SK-N-SH (cell line): ENCODE measurements at regions not wholly inside any gene's neighbourhood (a gene's known extent, or its start where the extent isn't known, plus 50 kb on each side); places are given as distances from the start of the nearest gene placed in this dataset.

Experiments used
- CTCF ChIA-PET: fragments of 300-600, 350-600 bp; formaldehyde crosslinking; extraction: SDS; loops from one replicate; lab custom pipeline; 2021; lab: Yijun Ruan, JAX
- POLR2A ChIA-PET: fragments of 350-600 bp; sonication (Branson Sonifier 250); formaldehyde crosslinking; extraction: SDS; loops from one replicate; lab custom pipeline; 2020; ENCODE audit warnings: antibody characterized with exemption, inconsistent platforms; lab: Yijun Ruan, JAX
- DNase-seq: peaks from one replicate; pipeline ENCODE4 v3.0.0; 2012
- H2AFZ ChIP-seq: fragments of 200-600 bp; sonication (generic); 2 replicates; pipeline ENCODE4 v1.8.1; 2016; ENCODE audit warnings: antibody characterized with exemption, mild to moderate bottlenecking, low read depth
- H3F3A ChIP-seq: fragments of 200-600 bp; sonication (generic); replicated peaks from 2 replicates; pipeline ENCODE3; 2016; ENCODE audit warnings: antibody characterized with exemption, mild to moderate bottlenecking; ENCODE audit not compliant: insufficient read depth
- H3K27ac ChIP-seq, 2 experiments: fragments of 200-500 bp in 1 of 2; fragments of 200-600 bp in 1 of 2; sonication (Bioruptor generic) in 1 of 2; sonication (generic), shearing (Covaris generic) in 1 of 2; 2 replicates each; pipeline versions ENCODE4 v1.5.1 to v1.6.1; 2014 to 2016; ENCODE audit warnings: low read depth in 2 of 2, inconsistent platforms in 1 of 2, low read length in 1 of 2, mild to moderate bottlenecking in 1 of 2, mixed read lengths in 1 of 2
- H3K27me3 ChIP-seq: fragments of 200-600 bp; sonication (generic), shearing (Covaris generic); 2 replicates; pipeline ENCODE4 v1.6.1; 2016; ENCODE audit warnings: mixed run types; ENCODE audit not compliant: insufficient read depth
- H3K36me3 ChIP-seq, 2 experiments: fragments of 200-500 bp in 1 of 2; fragments of 200-600 bp in 1 of 2; sonication (Bioruptor generic) in 1 of 2; sonication (generic) in 1 of 2; replicated peaks in 1 of 2; 2 replicates each; pipeline versions ENCODE3 to v1.5.1; 2014 to 2016; ENCODE audit warnings: low read length in 1 of 2, mild to moderate bottlenecking in 1 of 2; ENCODE audit not compliant: insufficient read depth in 2 of 2, control insufficient read depth in 1 of 2
- H3K4me1 ChIP-seq, 2 experiments: fragments of 200-500 bp in 1 of 2; fragments of 200-600 bp in 1 of 2; sonication (Bioruptor generic) in 1 of 2; sonication (generic), shearing (Covaris generic) in 1 of 2; 2 replicates each; pipeline versions ENCODE4 v1.5.1 to v1.6.1; 2014 to 2016; ENCODE audit warnings: low read depth in 1 of 2, low read length in 1 of 2, mixed run types in 1 of 2; ENCODE audit not compliant: insufficient read depth in 2 of 2, control insufficient read depth in 1 of 2
- H3K4me2 ChIP-seq: fragments of 200-600 bp; sonication (generic), shearing (Covaris generic); 2 replicates; pipeline ENCODE4 v1.6.1; 2017; ENCODE audit warnings: mixed run types
- H3K4me3 ChIP-seq, 2 experiments: fragments of 200-500 bp in 1 of 2; fragments of 200-600 bp in 1 of 2; sonication (Bioruptor generic) in 1 of 2; sonication (generic), shearing (Covaris generic) in 1 of 2; 2 replicates each; pipeline versions ENCODE4 v1.5.1 to v1.8.1; 2014 to 2016; ENCODE audit warnings: low read depth in 2 of 2, inconsistent platforms in 1 of 2, low read length in 1 of 2, mild to moderate bottlenecking in 1 of 2, mixed read lengths in 1 of 2, moderate library complexity in 1 of 2
- H3K79me2 ChIP-seq: fragments of 200-600 bp; sonication (generic); 2 replicates; pipeline ENCODE4 v1.8.1; 2017; ENCODE audit warnings: mild to moderate bottlenecking; ENCODE audit not compliant: insufficient read depth
- H3K9ac ChIP-seq: fragments of 200-600 bp; sonication (generic); 2 replicates; pipeline ENCODE4 v1.6.1; 2017; ENCODE audit warnings: mixed run types
- H3K9me2 ChIP-seq: fragments of 200-600 bp; sonication (generic); 2 replicates; pipeline ENCODE4 v1.6.1; 2017; ENCODE audit warnings: mixed run types
- H3K9me3 ChIP-seq: fragments of 200-600 bp; sonication (generic); 2 replicates; pipeline ENCODE4 v1.6.1; 2017; ENCODE audit warnings: mixed run types, mild to moderate bottlenecking, moderate library complexity
- H4K20me1 ChIP-seq: fragments of 200-600 bp; sonication (generic); 2 replicates; pipeline ENCODE4 v1.6.1; 2017; ENCODE audit warnings: mild to moderate bottlenecking, mixed run types; ENCODE audit not compliant: insufficient read depth
- ELF1 ChIP-seq: IDR thresholded peaks from 2 replicates; pipeline ENCODE4 v1.4.0; 2012
- EP300 ChIP-seq, 2 experiments: IDR thresholded peaks; 2 replicates each; pipeline versions ENCODE4 v1.4.0 to v1.6.1; 2012; ENCODE audit warnings: borderline replicate concordance in 1 of 2, low read depth in 1 of 2, low read length in 1 of 2
- FOXJ3 ChIP-seq: sonication (generic); formaldehyde crosslinking; IDR thresholded peaks from 2 replicates; pipeline ENCODE4 v1.5.1; 2020; ENCODE audit warnings: mild to moderate bottlenecking, missing genetic modification reagents
- FOXM1 ChIP-seq: IDR thresholded peaks from 2 replicates; pipeline ENCODE4 v1.4.0; 2012; ENCODE audit warnings: low read depth, mild to moderate bottlenecking
- GABPA ChIP-seq: IDR thresholded peaks from 2 replicates; pipeline ENCODE4 v1.4.0; 2012; ENCODE audit warnings: low read depth, mild to moderate bottlenecking
- JUND ChIP-seq: IDR thresholded peaks from 2 replicates; pipeline ENCODE4 v1.4.0; 2012
- MEF2A ChIP-seq: IDR thresholded peaks from 2 replicates; pipeline ENCODE4 v1.4.0; 2012; ENCODE audit warnings: low read depth, borderline replicate concordance
- POLR2AphosphoS5 ChIP-seq: IDR thresholded peaks from 2 replicates; pipeline ENCODE4 v1.6.1; 2012; ENCODE audit warnings: low read depth, low read length
- RAD21 ChIP-seq: IDR thresholded peaks from 2 replicates; pipeline ENCODE4 v1.6.1; 2012; ENCODE audit warnings: mild to moderate bottlenecking, low read length
- RCOR1 ChIP-seq: fragments of 150-350 bp; IDR thresholded peaks from 2 replicates; pipeline ENCODE4 v1.6.1; 2017; ENCODE audit warnings: antibody characterized with exemption, low read length
- RXRA ChIP-seq: IDR thresholded peaks from 2 replicates; pipeline ENCODE4 v1.4.0; 2012; ENCODE audit warnings: low read depth, mild to moderate bottlenecking, borderline replicate concordance
- SMC3 ChIP-seq: IDR thresholded peaks from 2 replicates; pipeline ENCODE4 v1.6.1; 2012; ENCODE audit warnings: low read depth, low read length, improper control_type of control experiment
- TEAD4 ChIP-seq: IDR thresholded peaks from 2 replicates; pipeline ENCODE4 v1.4.0; 2012; ENCODE audit warnings: mild to moderate bottlenecking, borderline replicate concordance; ENCODE audit not compliant: insufficient read depth
- WGBS: methylation state at CpG from one replicate; pipeline ENCODE4 v1.1.6; 2017; ENCODE audit warnings: low lambda C conversion rate; 5-methylcytosine and 5-hydroxymethylcytosine counted together
- TF ChIP-seq, protein P1 (sequence below): IDR thresholded peaks from 2 replicates; pipeline ENCODE4 v1.6.1; 2012; ENCODE audit warnings: mild to moderate bottlenecking, low read depth, low read length, moderate library complexity
- TF ChIP-seq, protein P2 (sequence below): fragments of 150-350 bp; IDR thresholded peaks from 2 replicates; pipeline ENCODE4 v1.6.1; 2017; ENCODE audit warnings: antibody characterized with exemption, low read length, low read depth, borderline replicate concordance

GRCh38 chr9:85414390-85414789 lies 327.4 kb downstream of the AGTPBP1 start:
- Histone ChIP-seq H3K9me2 (no peaks in the 10 kb centered on the region), H3K4me1 (peaks cover 3 to 5% of the 10 kb centered on the region in 2 experiments; a peak in 1 of 4 replicates), H3K27ac (peak overlapping the region in 1 of 2 experiments; percentile 61; a peak in 2 of 4 replicates), H3K4me3 (no peak overlapping the region), H3K27me3 (no peaks in the 10 kb centered on the region), H3K4me2 (peak overlapping the region; percentile 8; the same call in 1 of the 2 replicates), H4K20me1 (no peaks in the 10 kb centered on the region), H2AFZ (no peak overlapping the region), H3F3A (no peaks in the 10 kb centered on the region), H3K9me3 (no peaks in the 10 kb centered on the region), H3K9ac (no peak overlapping the region), H3K79me2 (no peaks in the 10 kb centered on the region), H3K36me3 (no peaks in the 10 kb centered on the region)
- TF ChIP-seq FOXJ3: no peak
- TF ChIP-seq SMC3: no peak
- no peak for TF ChIP-seq RXRA
- TF ChIP-seq POLR2AphosphoS5: no peak
- no peak for TF ChIP-seq MEF2A
- no peak for TF ChIP-seq RAD21
- TF ChIP-seq, protein P1, sequence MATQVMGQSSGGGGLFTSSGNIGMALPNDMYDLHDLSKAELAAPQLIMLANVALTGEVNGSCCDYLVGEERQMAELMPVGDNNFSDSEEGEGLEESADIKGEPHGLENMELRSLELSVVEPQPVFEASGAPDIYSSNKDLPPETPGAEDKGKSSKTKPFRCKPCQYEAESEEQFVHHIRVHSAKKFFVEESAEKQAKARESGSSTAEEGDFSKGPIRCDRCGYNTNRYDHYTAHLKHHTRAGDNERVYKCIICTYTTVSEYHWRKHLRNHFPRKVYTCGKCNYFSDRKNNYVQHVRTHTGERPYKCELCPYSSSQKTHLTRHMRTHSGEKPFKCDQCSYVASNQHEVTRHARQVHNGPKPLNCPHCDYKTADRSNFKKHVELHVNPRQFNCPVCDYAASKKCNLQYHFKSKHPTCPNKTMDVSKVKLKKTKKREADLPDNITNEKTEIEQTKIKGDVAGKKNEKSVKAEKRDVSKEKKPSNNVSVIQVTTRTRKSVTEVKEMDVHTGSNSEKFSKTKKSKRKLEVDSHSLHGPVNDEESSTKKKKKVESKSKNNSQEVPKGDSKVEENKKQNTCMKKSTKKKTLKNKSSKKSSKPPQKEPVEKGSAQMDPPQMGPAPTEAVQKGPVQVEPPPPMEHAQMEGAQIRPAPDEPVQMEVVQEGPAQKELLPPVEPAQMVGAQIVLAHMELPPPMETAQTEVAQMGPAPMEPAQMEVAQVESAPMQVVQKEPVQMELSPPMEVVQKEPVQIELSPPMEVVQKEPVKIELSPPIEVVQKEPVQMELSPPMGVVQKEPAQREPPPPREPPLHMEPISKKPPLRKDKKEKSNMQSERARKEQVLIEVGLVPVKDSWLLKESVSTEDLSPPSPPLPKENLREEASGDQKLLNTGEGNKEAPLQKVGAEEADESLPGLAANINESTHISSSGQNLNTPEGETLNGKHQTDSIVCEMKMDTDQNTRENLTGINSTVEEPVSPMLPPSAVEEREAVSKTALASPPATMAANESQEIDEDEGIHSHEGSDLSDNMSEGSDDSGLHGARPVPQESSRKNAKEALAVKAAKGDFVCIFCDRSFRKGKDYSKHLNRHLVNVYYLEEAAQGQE: no peak
- no peak for TF ChIP-seq JUND
- no peak for TF ChIP-seq TEAD4
- TF ChIP-seq, protein P2, sequence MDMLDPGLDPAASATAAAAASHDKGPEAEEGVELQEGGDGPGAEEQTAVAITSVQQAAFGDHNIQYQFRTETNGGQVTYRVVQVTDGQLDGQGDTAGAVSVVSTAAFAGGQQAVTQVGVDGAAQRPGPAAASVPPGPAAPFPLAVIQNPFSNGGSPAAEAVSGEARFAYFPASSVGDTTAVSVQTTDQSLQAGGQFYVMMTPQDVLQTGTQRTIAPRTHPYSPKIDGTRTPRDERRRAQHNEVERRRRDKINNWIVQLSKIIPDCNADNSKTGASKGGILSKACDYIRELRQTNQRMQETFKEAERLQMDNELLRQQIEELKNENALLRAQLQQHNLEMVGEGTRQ: no peak
- DNase-seq: no peak
- ChIA-PET CTCF (interaction anchor here (0.9 kb wide), 1 partner anchor 11 kb away, joined by 3 read pairs; no protein-coding TSS in a partner anchor), POLR2A (no interaction called here)
- WGBS: 25% methylated on average over 5 of the region's 5 CpGs

DNA sequence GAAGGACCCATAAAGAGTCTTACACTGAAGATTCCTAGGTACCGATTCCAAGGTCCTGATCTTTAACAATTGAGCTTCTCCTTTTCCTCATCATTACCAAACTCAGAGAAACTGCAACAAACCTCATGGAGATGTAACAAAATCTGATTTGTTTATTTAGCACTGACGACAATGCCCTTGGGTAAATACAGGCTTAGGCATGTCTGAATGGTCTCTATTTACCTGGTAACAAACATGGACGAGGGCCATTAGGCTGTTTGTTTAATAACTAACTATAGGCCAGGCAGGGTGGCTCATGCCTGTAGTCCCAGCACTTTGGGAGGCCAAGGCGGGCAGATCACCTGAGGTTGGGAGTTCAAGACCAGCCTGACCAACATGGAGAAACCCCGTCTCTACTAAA lies 333.3 kb downstream of the AGTPBP1 start:
- WGBS: 46% methylated on average over 5 of the region's 5 CpGs
- H3K4me2 ChIP-seq: no peak overlapping the region

More for the DNA sequence above, 333.3 kb downstream of the AGTPBP1 start:
- TF ChIP-seq RCOR1 (no peak), ELF1 (no peak), FOXM1 (no peak), GABPA (no peak), EP300 (IDR thresholded peaks at IDR 0.05; ENCODE audit: borderline replicate concordance in 1 of 2, low read depth in 1 of 2, low read length in 1 of 2) (no peak), RAD21 (no peak)
- ChIA-PET CTCF (interaction anchor here (1.2 kb wide), 1 partner anchor 17 kb away, joined by 4 read pairs; no protein-coding TSS in a partner anchor), POLR2A (no interaction called here)
- Histone ChIP-seq H3K9me2 (no peaks in the 10 kb centered on the region), H3K79me2 (no peaks in the 10 kb centered on the region), H3K36me3 (no peaks in the 10 kb centered on the region), H3K9me3 (no peaks in the 10 kb centered on the region), H3K4me1 (no peaks in the 10 kb centered on the region; a peak in 1 of 4 replicates), H3K27ac (no peak overlapping the region), H4K20me1 (no peaks in the 10 kb centered on the region), H3F3A (peaks cover 3% of the 10 kb centered on the region), H2AFZ (no peak overlapping the region), H3K27me3 (no peaks in the 10 kb centered on the region), H3K4me3 (no peak overlapping the region), H3K9ac (no peak overlapping the region)
- DNase-seq: no peak
